NCI-H1417 (cell line): ENCODE measurements at regions not wholly inside any gene's neighbourhood (a gene's known extent, or its start where the extent isn't known, plus 50 kb on each side); places are given as distances from the start of the nearest gene placed in this dataset.
"Not testable (repeated sequence)": the region's sequence is repeated elsewhere in the genome, so short reads cannot be mapped to it uniquely, and the experiment has no call there.

ENCODE experiments used
- DNase-seq, 3 experiments: peaks; one replicate each; lab custom pipeline; 2025; lab: John Stamatoyannopoulos, UW

- DNase-seq = no peak
These were observed 120.6 kb upstream of the JADE1 start for GRCh38 chr4:128688846-128689437.

DNA sequence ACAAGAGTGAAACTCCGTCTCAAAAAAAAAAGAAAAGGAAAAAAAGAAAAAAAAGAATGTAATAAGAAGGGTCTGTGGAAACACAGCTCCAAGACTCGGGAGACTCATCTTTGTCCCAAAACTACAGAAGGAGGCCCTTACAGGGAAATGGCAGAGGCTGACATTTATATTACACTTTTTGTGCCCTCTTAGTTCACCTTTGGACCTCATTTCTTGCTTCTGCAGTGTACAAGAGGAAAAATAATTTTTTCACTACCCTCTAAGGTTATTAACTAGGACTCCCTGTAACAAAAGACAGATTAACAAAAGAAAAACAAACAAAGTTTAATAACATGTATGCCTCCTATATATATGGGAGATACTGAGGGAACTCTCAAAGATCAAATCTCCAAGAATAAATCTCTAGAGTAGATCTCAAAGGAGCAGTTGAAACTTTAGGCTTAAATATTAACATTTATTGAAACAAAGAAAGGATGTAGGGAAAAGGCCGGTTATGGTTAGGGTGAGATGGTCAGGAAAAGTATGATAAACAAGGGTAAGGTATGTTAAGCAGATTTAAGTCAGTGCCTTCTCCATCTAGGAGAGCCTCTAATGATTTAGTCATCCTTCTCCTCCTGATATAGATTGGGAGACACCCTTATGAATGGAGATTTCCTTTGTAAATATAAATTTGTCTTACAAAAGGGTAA, 121.3 kb upstream of the JADE1 start:
- DNase-seq = no peak

DNA sequence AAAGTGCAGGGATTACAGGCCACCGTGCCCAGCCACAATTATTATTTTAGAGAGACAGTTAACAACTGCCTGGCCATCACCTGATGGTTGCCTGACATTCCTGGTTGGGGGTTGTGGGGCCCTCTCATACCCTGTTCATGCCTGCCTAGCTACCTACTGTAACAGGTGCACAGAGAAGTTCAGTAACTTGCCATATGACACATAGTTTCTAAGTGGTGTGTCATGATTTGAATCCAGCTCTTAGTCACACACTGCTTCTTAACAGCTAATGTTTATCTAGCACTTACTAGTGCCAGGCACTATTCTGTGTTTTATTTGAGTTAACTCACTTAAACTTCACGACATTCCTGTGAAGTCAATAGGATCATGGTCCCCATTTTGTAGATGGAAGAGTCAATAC, 122.7 kb upstream of the JADE1 start:
- no peak for DNase-seq

GRCh38 chr4:128686032-128686465, 123.5 kb upstream of the JADE1 start:
- no peak for DNase-seq

DNA sequence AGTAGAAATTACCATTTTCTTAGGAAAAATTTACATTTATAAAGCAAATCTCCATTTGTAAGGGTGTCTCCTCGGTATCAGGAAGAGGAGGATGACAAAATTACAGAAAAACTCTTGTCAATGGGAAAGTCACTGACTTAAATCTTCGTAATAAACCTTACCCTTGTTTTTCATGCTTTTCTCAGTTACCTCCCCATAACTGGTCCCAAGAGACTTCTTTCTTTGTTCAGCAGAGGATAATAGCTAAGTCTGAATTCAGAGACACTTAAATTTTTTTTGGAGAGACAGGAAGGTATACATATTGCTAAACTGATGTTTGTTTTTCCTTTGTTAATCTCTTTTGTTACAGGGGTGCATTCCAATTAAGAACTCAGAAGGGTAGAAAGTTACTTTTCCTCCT, 125.5 kb upstream of the JADE1 start:
- no peak for DNase-seq

- no peak for DNase-seq
These were observed 126.4 kb upstream of the JADE1 start for GRCh38 chr4:128682942-128683666.

DNA sequence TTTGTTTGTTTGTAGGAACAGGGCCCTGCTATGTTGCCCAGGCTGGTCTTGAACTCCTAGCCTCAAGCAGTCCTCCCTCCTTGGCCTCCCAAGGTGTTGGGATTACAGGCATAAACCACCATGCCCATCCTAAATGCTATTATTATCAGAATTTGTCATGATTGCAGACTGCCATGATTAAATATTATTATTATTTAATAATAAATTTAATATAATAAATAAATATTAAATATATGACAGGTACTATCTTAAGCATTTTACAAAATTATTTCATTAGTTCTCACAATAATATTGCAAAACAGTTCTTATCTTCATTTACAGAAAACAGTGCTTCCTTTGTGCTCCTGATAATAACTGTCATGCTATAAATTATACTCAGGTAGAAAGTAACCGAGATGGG, 133.4 kb upstream of the JADE1 start:
- DNase-seq = no peak

- DNase-seq = no peak
These were observed 134.4 kb upstream of the JADE1 start for GRCh38 chr4:128675083-128675482.

DNA sequence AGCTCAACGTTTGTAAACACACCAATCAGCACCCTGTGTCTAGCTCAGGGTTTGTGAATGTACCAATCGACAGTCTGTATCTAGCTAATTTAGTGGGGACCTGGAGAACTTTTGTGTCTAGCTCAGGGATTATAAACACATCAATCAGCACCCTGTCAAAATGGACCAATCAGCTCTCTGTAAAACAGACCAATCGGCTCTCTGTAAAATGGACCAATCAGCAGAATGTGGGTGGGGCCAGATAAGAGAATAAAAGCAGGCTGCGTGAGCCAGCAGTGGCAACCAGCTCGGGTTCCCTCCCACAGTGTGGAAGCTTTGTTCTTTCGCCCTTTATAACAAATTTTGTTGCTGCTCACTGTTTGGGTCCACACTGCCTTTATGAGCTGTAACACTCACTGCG, 136.3 kb upstream of the JADE1 start:
- not testable (repeated sequence) for DNase-seq

- DNase-seq = not testable (repeated sequence)
These were observed 136.9 kb upstream of the JADE1 start for GRCh38 chr4:128672596-128672995.

DNA sequence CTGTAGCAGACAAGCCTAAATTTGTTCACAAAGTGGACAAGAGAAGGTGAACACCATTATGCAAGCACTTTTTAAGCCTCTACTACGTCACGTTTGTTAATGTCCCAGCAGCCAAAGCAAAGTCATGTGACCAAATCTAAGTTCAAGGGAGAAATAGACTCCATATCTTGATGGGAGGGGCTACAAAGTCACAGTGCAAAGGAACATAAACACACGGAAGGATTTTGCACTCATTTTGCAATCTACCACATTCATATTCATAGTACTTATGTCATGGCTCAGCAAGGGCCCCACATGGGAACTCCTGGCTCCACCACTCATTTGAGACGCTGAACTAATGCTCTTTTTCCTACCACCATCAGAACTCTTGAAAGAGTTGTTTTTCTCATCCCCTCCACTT, 139.0 kb upstream of the JADE1 start:
- no peak for DNase-seq

- no peak for DNase-seq
These were observed 140.9 kb upstream of the JADE1 start for GRCh38 chr4:128668566-128668965.

DNA sequence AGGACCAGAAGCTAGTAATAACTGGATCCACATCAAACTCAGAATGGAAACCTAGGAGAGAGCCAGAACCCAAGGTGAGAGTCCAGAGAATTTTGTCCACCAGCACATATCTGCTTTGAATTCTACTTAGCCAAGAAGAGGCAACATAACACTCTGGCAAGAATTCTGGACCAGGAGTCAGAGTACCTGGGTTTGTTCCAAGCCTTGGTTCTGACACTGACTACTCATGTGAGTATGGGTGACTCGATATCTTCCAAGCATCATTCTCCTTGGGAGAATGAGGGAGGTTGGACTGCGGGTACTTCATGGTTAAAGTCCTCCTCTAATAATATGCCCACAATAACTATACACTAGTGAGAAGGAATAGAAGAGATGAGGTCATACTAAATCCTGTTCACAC, 144.0 kb upstream of the JADE1 start:
- DNase-seq = no peak

GRCh38 chr4:128663325-128663724, 146.2 kb upstream of the JADE1 start:
- peak in 1 of 3 experiments; percentile 57 for DNase-seq

- DNase-seq = no peak
These were observed 148.0 kb upstream of the JADE1 start for GRCh38 chr4:128661479-128661878.

DNA sequence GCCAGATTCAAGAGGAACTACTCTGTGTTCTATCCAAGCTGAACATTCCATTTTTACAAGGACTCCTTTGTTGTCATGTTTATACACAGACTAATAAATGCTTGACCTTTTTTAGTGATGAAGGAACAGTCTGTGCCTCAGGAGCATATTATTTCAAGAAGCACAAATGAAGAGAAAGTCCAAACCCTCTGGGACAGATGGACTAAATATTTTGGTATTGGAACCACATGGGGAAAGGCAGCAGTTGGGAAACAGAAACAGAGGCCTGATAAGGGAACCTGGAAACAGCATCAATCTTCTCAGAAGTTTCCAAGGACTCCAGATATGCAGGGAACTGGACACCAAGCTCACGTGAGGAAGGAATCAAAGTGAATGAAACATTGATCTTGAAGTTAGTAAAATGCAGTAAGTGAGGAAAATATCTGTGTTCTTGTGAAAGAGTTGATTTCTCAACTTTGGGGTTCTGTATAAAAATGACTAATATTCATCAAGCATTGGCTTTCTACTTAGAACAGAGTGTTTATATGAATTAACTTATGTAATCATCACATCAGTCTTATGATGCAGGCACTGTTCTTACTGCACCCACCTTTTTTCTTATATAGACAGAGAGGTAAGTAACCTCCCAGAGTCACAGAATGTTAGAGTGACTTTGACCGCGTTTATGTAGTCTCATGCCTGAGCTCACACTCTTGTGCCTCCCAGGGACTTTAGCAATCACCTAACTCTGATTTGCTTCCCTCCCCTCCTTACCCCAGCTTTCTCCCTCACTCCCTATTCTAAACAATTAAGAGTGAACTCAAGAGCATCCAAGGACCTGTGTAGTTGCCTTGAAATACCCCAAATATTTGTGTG, 148.9 kb upstream of the JADE1 start:
- no peak for DNase-seq

- no peak for DNase-seq
These were observed 151.3 kb upstream of the JADE1 start for GRCh38 chr4:128658214-128658631.

DNA sequence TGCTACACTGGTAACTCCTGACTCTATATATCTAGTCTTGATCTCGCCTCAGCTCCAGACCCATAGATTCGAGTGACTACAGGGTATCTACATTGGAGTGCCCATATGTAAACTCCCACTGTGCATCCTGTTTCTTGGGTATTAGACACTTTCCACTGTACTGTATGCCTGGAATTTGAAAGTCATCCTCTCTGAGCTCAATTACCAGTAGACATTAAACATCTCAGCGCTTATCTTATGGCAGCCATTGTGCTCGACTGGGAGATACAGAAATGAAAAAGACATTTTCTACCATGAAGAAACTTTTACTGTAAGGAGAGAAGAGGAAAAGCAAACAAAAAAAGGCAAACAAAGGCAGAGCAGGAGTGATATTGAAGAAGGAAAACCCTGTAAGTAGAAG, 151.9 kb upstream of the JADE1 start:
- no peak for DNase-seq

DNA sequence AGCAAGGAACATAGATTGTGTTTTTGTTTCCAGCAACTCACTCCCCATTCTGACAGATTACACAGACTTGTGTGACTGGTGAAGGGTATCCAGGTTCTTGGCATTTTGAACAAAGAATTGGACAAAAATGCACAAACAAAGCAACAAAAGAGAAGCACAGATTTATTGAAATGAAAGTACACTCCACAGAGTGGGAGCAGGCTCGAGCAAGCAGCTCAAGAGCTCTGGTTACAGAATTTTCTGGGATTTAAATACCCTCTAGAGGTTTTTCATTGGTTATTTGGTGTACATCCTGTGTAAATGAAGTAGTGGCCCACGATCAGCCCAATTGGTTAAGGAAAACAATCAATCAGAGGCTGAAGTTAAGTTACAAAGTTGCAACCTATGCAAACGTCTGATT, 155.0 kb upstream of the JADE1 start:
- no peak for DNase-seq

GRCh38 chr4:128653527-128654444, 155.7 kb upstream of the JADE1 start:
- DNase-seq = peak; percentile 47 to 81 (median 59)

DNA sequence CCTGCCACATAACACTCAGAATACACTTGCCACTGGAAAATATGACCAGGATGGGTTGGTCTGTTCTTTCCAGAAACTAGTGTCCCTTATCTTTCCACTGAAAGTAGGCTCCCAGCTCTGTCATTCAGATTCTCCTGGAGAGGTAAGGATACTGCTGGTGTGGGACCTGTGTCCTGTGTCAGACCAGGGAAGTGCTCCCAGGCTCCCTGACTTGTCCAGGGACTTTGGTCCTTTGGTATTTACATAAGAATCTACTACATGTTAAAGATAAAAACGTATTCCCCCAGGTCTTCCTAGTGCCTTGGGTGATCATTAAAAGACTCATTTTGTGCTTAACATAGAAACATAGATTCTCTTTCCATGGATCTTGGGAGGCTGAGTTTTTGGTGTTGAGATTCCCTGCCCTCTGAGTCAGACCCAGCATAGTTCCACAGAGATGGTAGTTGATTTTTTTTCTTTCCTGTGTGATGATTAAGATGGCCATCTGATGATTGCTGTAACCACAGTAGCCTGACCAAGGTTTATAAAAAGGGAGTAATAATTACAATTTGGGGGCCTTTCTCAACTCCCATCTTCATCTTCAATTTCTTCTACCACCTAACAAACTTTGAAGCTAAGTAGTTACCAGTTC, 159.8 kb upstream of the JADE1 start:
- no peak for DNase-seq
